ENCODE measurements at regions not wholly inside any gene's neighbourhood (a gene's known extent, or its start where the extent isn't known, plus 50 kb on each side); places are given as distances from the start of the nearest gene placed in this dataset.

DNA sequence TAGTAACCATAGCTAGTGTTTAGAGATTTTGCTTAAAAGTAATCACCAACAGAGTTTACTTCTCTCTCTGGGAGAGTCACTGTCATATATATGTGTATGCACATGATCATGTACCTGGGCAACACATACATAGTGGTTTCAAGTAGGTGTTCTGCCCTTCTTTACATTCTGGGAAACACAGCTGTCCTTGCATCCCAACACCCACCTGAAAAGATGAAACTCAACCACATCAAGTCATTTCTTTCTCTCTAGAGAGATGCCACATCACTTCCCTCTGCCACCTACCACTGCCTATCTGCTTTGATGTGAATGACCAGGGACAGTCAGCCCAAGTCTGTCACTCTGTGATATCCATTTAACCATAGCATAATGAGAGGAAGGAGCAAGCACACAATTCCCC is 155.8 kb upstream of the GADL1 start:
- H3K9me3 Mint-ChIP-seq (ENCODE audit: unreplicated experiment): no peaks in the 10 kb centered on the region
- no peak overlapping the region for H3K4me3 Mint-ChIP-seq (ENCODE audit: unreplicated experiment)
- no peak overlapping the region for H3K27ac Mint-ChIP-seq (ENCODE audit: unreplicated experiment)
- DNase-seq (ENCODE audit: extremely low spot score, unreplicated experiment): no peak
- peaks cover 31% of the 10 kb centered on the region for H3K27me3 Mint-ChIP-seq (ENCODE audit: unreplicated experiment)
- H3K36me3 Mint-ChIP-seq (ENCODE audit: unreplicated experiment): no peaks in the 10 kb centered on the region
- TF ChIP-seq, protein P1, sequence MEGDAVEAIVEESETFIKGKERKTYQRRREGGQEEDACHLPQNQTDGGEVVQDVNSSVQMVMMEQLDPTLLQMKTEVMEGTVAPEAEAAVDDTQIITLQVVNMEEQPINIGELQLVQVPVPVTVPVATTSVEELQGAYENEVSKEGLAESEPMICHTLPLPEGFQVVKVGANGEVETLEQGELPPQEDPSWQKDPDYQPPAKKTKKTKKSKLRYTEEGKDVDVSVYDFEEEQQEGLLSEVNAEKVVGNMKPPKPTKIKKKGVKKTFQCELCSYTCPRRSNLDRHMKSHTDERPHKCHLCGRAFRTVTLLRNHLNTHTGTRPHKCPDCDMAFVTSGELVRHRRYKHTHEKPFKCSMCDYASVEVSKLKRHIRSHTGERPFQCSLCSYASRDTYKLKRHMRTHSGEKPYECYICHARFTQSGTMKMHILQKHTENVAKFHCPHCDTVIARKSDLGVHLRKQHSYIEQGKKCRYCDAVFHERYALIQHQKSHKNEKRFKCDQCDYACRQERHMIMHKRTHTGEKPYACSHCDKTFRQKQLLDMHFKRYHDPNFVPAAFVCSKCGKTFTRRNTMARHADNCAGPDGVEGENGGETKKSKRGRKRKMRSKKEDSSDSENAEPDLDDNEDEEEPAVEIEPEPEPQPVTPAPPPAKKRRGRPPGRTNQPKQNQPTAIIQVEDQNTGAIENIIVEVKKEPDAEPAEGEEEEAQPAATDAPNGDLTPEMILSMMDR (IDR thresholded peaks at IDR 0.05): no peak
- no peaks in the 10 kb centered on the region for H3K4me1 Mint-ChIP-seq (ENCODE audit: unreplicated experiment)

DNA sequence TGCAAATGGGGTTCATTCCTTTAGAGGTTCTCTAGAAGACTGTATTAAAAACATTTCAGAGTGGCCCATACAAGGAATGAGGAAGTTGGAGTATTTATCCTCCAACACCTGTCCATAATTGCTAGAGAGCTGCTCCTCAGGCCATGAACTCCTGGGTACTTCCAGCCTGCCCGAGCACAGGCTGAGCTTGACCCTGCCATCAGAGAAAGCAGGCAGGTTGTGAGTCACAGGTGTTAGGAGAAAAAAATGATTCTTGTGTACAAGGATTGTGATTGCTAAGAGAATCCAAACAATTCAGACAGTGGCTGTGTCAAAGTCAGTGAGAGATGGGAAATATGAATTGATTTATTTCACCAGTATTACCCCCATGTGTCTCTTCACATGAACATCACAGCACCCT is 156.8 kb upstream of the GADL1 start:
- Mint-ChIP-seq H3K4me3 (ENCODE audit: unreplicated experiment) (no peak overlapping the region), H3K27me3 (ENCODE audit: unreplicated experiment) (peaks cover 34% of the 10 kb centered on the region), H3K27ac (ENCODE audit: unreplicated experiment) (no peak overlapping the region), H3K4me1 (ENCODE audit: unreplicated experiment) (no peaks in the 10 kb centered on the region), H3K9me3 (ENCODE audit: unreplicated experiment) (no peaks in the 10 kb centered on the region), H3K36me3 (ENCODE audit: unreplicated experiment) (no peaks in the 10 kb centered on the region)
- TF ChIP-seq, protein P1 (IDR thresholded peaks at IDR 0.05): no peak
- no peak for DNase-seq (ENCODE audit: extremely low spot score, unreplicated experiment)

DNA sequence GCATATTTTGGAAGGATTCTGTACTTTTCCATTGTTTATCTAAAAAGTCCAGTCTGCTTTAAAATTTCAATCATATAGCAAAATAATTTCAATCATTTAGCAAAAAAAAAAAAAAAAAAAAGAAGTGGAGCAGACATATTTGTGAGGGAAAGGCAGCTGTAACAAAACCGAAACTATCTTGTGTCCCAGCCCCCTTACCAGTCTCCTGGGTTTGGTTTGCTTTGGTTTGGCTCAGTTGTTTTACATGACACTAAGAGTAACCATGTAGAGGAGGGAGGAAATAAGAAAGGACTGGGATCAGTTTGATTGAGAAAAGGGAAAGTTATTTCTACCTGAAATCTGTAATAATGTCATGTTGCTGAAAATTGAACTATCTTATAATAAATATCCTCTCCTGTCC is 158.8 kb upstream of the GADL1 start:
- Mint-ChIP-seq H3K4me1 (ENCODE audit: unreplicated experiment) (no peaks in the 10 kb centered on the region), H3K4me3 (ENCODE audit: unreplicated experiment) (no peak overlapping the region), H3K27ac (ENCODE audit: unreplicated experiment) (no peak overlapping the region), H3K9me3 (ENCODE audit: unreplicated experiment) (peaks cover 3% of the 10 kb centered on the region), H3K36me3 (ENCODE audit: unreplicated experiment) (no peaks in the 10 kb centered on the region), H3K27me3 (ENCODE audit: unreplicated experiment) (peaks cover 29% of the 10 kb centered on the region)
- TF ChIP-seq, protein P1 (IDR thresholded peaks at IDR 0.05): no peak
- DNase-seq (ENCODE audit: extremely low spot score, unreplicated experiment): no peak

DNA sequence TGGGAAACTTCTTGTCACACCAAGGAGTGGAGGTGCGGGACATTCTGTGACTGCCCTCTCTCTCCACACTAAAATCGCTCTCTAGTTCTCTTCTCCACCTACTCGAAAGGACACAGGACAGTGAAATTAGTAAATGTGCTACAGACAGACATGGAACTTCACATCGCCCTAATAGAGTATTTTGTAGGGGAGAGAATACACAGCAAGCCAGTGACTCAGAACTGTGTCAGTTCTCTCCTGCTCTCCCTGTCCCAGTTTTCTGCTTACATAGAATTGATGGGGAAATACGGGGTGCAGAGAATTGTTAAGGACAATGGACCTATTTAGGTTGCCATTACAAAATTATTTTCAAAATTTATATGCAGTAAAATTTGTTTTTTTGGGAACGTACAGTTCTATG is 159.6 kb upstream of the GADL1 start:
- peaks cover 25% of the 10 kb centered on the region for H3K27me3 Mint-ChIP-seq (ENCODE audit: unreplicated experiment)
- TF ChIP-seq, protein P1 (IDR thresholded peaks at IDR 0.05): no peak
- H3K4me1 Mint-ChIP-seq (ENCODE audit: unreplicated experiment): no peaks in the 10 kb centered on the region
- peaks cover 2% of the 10 kb centered on the region for H3K36me3 Mint-ChIP-seq (ENCODE audit: unreplicated experiment)
- no peak overlapping the region for H3K4me3 Mint-ChIP-seq (ENCODE audit: unreplicated experiment)
- DNase-seq (ENCODE audit: extremely low spot score, unreplicated experiment): no peak
- H3K27ac Mint-ChIP-seq (ENCODE audit: unreplicated experiment): no peak overlapping the region
- H3K9me3 Mint-ChIP-seq (ENCODE audit: unreplicated experiment): peaks cover 7% of the 10 kb centered on the region

DNA sequence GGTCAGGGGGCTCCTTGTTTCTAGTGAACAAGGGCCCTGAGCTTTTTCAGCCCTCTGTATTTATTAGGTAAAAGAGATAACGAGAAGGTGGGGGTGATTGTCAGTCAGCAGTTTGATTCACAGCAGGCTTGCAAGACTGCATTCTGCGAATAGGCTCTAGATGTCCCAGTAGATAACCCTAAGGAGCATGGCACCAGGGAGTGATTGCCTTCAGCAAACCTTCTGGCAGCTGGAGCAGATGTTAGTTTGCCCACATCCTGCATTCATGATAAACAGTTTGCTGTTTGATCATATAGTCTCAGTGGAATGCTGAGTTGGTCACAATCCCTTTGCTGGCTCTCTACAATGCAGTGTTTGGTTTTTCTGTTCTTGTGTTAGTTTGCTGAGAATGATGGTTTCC is 161.3 kb upstream of the GADL1 start:
- H3K9me3 Mint-ChIP-seq (ENCODE audit: unreplicated experiment): peaks cover 14% of the 10 kb centered on the region
- no peak for DNase-seq (ENCODE audit: extremely low spot score, unreplicated experiment)
- H3K4me3 Mint-ChIP-seq (ENCODE audit: unreplicated experiment): no peak overlapping the region
- TF ChIP-seq, protein P1 (IDR thresholded peaks at IDR 0.05): no peak
- no peak overlapping the region for H3K27ac Mint-ChIP-seq (ENCODE audit: unreplicated experiment)
- peaks cover 2% of the 10 kb centered on the region for H3K36me3 Mint-ChIP-seq (ENCODE audit: unreplicated experiment)
- H3K27me3 Mint-ChIP-seq (ENCODE audit: unreplicated experiment): peaks cover 12% of the 10 kb centered on the region
- no peaks in the 10 kb centered on the region for H3K4me1 Mint-ChIP-seq (ENCODE audit: unreplicated experiment)

Data from osteocyte (in vitro differentiated cells).